T1000 (cell line): ENCODE measurements at regions not wholly inside any gene's neighbourhood (a gene's known extent, or its start where the extent isn't known, plus 50 kb on each side); places are given as distances from the start of the nearest gene placed in this dataset.

Source experiments
- DNase-seq: peaks from one replicate; lab custom pipeline; 2025; ENCODE audit warnings: mixed read lengths; lab: John Stamatoyannopoulos, UW

GRCh38 chr6:22027040-22027725, 269.7 kb downstream of the PRL start:
- DNase-seq = no peak

GRCh38 chr6:22028403-22029090, 268.3 kb downstream of the PRL start:
- DNase-seq = no peak

DNA sequence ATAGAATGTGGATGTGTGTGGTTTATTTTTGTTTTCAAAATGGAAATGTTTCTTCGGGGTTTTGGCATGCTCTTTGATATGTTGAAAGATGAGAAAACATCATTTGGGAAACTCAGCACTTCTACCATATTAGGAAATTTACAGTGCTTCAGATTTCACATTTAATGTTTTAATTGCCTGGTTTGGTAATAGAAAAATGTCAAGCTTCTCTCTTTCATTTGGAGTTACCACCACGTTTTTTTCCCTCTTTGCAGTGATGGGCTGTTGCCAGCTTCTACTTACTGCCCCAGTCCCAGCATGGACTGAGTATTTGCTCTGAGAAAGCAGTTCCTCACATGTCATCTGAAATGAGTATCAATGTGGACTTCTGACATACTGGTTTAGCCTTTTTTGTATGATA, 267.7 kb downstream of the PRL start:
- DNase-seq = no peak

GRCh38 chr6:22030730-22031619, 265.9 kb downstream of the PRL start:
- DNase-seq = no peak

GRCh38 chr6:22035690-22036089, 261.1 kb downstream of the PRL start:
- no peak for DNase-seq

GRCh38 chr6:22036275-22036674, 260.6 kb downstream of the PRL start:
- DNase-seq = no peak

DNA sequence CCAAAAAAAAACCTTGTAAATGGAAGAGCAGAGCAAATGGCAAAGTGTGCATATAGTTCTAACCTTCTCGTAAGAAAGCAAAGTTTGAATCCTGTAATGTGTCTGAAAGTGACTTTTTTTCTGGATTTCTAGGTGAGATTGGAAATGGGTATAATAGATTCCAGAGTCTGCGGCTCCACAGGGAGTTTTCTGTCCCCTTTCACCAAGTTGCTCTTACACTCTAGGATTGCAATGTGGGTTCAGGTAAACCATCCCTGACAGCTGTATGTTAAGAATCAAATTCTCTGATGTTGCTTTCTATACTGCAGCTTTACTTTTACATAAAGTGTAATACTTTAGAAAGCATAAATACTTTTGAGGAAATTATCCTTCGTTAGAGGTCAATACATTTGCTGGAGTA, 260.1 kb downstream of the PRL start:
- no peak for DNase-seq

DNA sequence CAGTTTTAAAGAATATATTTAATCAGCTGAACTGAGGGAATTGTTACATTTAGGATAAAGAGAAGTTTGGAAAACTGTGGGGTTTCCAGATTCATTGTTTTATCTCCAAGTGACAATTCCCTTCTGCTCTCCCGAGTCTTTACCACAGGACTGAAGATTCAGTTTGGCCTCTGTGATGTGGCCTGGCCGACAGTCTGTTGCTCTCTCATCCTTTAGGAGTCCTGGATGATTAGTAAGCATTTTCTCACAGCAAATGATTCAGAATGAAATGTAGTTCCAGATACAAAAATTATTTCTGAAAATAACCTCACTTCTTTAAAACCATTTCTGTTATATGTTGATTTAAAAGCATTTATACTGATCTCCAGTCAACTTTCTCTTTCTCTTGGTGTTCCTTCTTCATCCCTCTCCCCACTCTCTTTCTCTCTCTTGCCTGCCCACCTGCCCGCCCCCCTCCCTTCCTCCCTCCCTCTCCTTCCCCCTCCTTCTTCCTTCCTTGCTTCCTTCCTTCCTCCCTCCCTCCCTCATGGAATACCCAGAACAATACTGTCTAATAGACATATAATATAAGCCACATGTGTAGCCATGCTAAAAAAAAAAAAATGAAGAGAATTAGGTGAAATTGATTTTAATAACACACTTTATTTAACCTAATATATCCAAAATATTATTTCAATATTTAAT, 254.9 kb downstream of the PRL start:
- no peak for DNase-seq

GRCh38 chr6:22042706-22043105, 254.1 kb downstream of the PRL start:
- no peak for DNase-seq

GRCh38 chr6:22043284-22043962, 253.4 kb downstream of the PRL start:
- DNase-seq = no peak

GRCh38 chr6:22045261-22045912, 251.4 kb downstream of the PRL start:
- DNase-seq = no peak

- no peak for DNase-seq
These were observed 247.8 kb downstream of the PRL start for GRCh38 chr6:22049002-22049401.

- DNase-seq = no peak
These were observed 243.3 kb downstream of the PRL start for GRCh38 chr6:22053391-22053997.

DNA sequence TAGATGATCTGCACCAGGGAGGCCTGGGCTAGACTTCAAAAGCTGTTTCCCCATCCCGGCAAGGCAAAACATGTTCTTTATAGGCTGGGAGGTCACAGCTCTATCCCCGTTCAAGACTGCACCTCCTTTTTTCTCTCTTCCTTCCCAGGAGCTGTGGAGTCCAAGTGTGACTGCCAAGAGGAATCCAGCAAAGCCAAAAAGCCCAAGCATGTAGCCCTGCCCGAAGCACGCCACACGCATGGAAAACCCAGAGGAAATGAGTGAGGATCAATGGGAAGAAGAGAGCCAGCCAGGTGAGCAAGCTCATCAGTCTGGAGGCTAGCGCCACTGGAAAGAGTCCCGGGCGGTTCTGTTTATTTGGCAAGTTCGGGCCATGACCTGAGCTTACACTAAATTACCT, 240.4 kb downstream of the PRL start:
- DNase-seq = no peak

- DNase-seq = no peak
These were observed 238.9 kb downstream of the PRL start for GRCh38 chr6:22057962-22058361.

GRCh38 chr6:22059126-22059525, 237.7 kb downstream of the PRL start:
- no peak for DNase-seq

DNA sequence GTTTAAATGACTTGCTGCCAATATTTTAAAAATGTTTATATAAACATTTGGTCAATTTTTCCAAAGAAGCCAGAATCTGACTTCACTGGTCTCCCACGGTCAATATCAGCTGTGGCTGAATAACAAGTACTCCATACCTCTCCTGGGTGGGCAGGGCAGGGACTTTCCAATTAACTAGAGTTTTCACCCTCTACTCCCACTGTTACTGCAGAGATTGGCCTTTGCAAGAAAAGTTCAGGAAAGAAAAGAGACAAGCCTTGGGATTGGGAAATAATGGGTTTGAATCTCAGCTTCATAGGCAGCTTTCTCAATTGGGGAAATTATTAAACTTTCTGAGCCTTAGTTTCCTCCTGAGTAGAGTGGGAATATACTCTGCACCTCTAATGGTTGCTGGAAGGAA, 236.9 kb downstream of the PRL start:
- no peak for DNase-seq

GRCh38 chr6:22062807-22063408, 233.9 kb downstream of the PRL start:
- no peak for DNase-seq

DNA sequence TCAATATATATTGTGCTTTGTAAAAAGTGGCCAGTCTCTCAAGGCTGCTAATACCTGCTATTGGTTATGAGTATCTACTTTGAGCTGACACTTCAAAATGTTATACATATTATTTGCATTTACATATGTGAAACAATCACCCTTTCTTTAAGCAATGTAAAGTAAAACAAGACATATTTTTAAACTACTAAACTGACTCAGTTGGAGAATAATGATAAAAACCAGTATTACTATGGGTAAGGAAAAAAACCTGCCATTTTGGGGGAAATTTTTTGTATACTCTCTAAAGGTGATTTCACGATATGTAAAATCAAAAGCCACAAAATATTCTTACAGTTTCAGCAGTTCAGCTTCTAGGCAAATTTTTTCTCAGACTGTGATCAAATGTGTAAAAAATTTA, 232.3 kb downstream of the PRL start:
- DNase-seq = no peak

- no peak for DNase-seq
These were observed 229.7 kb downstream of the PRL start for GRCh38 chr6:22067122-22067521.
